Calu3 (cell line): ENCODE measurements at regions not wholly inside any gene's neighbourhood (a gene's known extent, or its start where the extent isn't known, plus 50 kb on each side); places are given as distances from the start of the nearest gene placed in this dataset.

ENCODE experiments used
- BruUV-seq: library from RNA; stranded (reverse); fragments of 400-500 nt; replicated peaks from 2 replicates; lab custom pipeline; 2021; lab: Mats Ljungman, UMichigan
- CTCF ChIA-PET: fragments of 300-600 bp; sonication (Branson Sonifier 250); formaldehyde crosslinking; loops from one replicate; lab custom pipeline; 2022; ENCODE audit warnings: antibody characterized with exemption; lab: Charles Lee
- DNase-seq: peaks from one replicate; pipeline ENCODE4 v3.0.0; 2022
- H3K27ac Mint-ChIP-seq: one replicate; pipeline ENCODE4 v1.8.0; 2022; ENCODE audit warnings: mixed read lengths; ENCODE audit not compliant: unreplicated experiment
- H3K27me3 Mint-ChIP-seq: one replicate; pipeline ENCODE4 v1.8.0; 2022; ENCODE audit warnings: mixed read lengths; ENCODE audit not compliant: unreplicated experiment
- H3K36me3 Mint-ChIP-seq: one replicate; pipeline ENCODE4 v1.8.0; 2022; ENCODE audit warnings: mild to moderate bottlenecking, moderate library complexity, mixed read lengths; ENCODE audit not compliant: insufficient read depth, unreplicated experiment
- H3K4me1 Mint-ChIP-seq: one replicate; pipeline ENCODE4 v1.8.0; 2022; ENCODE audit warnings: mild to moderate bottlenecking, low read depth, mixed read lengths; ENCODE audit not compliant: unreplicated experiment
- H3K4me3 Mint-ChIP-seq: one replicate; pipeline ENCODE4 v1.8.0; 2022; ENCODE audit warnings: mild to moderate bottlenecking, low read depth, moderate library complexity, mixed read lengths; ENCODE audit not compliant: unreplicated experiment
- H3K9me3 Mint-ChIP-seq: one replicate; pipeline ENCODE4 v1.8.0; 2022; ENCODE audit warnings: low read depth, mixed read lengths; ENCODE audit not compliant: unreplicated experiment
- intact Hi-C: fragments of 100-400 bp; cut with micrococcal nuclease; formaldehyde crosslinking; loops from one replicate; pipeline ENCODE4 v1.10.0; 2022; ENCODE audit not compliant: unreplicated experiment
- TF ChIP-seq, protein P1 (sequence below): fragments of 200-600 bp; IDR thresholded peaks from one replicate; pipeline ENCODE4 v1.8.0; 2022; ENCODE audit warnings: antibody characterized with exemption; ENCODE audit not compliant: unreplicated experiment

DNA sequence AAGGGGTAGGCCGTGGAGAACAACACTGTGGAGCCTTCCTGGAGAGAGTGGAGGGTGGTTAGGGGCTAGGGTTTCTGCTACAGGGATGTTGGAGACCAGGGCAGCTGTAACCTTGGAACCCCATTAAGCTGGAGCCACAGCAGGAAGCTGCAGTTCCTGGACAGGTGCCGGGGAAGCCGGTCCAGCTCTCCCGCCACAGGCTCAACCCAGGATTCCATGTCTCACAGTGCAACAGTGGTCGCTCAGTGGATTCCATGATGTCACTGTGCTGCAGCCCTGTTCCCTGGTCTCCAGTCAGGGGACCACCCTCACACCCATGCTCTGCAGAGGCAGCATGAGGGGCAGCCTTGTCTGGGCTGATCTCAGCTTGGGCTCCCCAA, 264.6 kb upstream of the CDYL start:
- no peak overlapping the region for H3K4me3 Mint-ChIP-seq
- H3K27ac Mint-ChIP-seq: no peak overlapping the region
- peaks cover 6% of the 10 kb centered on the region for H3K9me3 Mint-ChIP-seq
- CTCF ChIA-PET: interaction anchor here (0.6 kb wide), 1 partner anchor 894 kb away, joined by 3 read pairs; no protein-coding TSS in a partner anchor
- no peak for DNase-seq
- TF ChIP-seq, protein P1, sequence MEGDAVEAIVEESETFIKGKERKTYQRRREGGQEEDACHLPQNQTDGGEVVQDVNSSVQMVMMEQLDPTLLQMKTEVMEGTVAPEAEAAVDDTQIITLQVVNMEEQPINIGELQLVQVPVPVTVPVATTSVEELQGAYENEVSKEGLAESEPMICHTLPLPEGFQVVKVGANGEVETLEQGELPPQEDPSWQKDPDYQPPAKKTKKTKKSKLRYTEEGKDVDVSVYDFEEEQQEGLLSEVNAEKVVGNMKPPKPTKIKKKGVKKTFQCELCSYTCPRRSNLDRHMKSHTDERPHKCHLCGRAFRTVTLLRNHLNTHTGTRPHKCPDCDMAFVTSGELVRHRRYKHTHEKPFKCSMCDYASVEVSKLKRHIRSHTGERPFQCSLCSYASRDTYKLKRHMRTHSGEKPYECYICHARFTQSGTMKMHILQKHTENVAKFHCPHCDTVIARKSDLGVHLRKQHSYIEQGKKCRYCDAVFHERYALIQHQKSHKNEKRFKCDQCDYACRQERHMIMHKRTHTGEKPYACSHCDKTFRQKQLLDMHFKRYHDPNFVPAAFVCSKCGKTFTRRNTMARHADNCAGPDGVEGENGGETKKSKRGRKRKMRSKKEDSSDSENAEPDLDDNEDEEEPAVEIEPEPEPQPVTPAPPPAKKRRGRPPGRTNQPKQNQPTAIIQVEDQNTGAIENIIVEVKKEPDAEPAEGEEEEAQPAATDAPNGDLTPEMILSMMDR: no peak
- no peaks in the 10 kb centered on the region for H3K4me1 Mint-ChIP-seq
- H3K36me3 Mint-ChIP-seq: no peaks in the 10 kb centered on the region
- BruUV-seq: no TSS peak
- intact Hi-C loops: no loop called here
- peaks cover 23% of the 10 kb centered on the region for H3K27me3 Mint-ChIP-seq

DNA sequence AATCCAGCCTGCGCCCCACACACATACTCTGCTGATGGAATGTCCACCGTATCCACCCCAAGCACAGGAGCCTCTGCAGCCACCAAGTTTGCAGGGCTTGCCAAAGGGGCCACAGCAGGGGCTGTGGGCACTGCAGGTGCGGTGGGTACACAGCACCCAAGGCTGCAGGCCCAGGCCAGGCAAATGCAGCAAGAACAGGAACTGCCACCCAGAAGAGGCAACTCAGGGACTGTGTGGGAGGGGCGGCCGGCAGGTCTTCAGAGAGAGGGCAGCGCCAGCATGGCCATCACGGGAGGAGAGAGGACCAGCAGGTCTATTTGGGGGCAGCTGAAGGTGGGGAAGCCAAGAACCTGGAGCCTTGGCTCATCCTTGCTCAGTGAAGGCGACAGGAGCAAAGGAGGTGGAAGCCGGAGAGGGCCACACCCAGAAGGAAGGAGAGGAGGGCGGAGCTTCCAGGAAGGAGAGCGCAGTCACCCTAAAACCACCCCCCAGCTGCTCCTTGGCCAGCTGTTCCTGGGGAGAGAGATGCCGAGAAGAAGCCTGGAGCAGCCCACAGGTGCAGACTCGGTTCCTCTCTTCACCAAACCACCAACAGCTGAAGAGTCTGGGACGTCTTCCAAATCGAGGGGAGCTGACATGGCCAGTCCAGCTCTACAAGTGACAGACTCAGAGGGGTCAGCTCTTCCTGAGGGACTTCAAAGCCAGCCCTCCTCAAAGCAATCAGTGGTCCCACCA, 265.1 kb upstream of the CDYL start:
- CTCF ChIA-PET: interaction anchor here (0.6 kb wide), 2 partner anchors 602 to 894 kb away, joined by 3 to 9 read pairs; no protein-coding TSS in a partner anchor
- TF ChIP-seq, protein P1: no peak
- no peak for DNase-seq
- Mint-ChIP-seq H3K27ac (no peak overlapping the region), H3K36me3 (no peaks in the 10 kb centered on the region), H3K9me3 (peaks cover 6% of the 10 kb centered on the region), H3K27me3 (peaks cover 23% of the 10 kb centered on the region), H3K4me1 (no peaks in the 10 kb centered on the region), H3K4me3 (no peak overlapping the region)
- intact Hi-C loops: no loop called here
- no TSS peak for BruUV-seq

DNA sequence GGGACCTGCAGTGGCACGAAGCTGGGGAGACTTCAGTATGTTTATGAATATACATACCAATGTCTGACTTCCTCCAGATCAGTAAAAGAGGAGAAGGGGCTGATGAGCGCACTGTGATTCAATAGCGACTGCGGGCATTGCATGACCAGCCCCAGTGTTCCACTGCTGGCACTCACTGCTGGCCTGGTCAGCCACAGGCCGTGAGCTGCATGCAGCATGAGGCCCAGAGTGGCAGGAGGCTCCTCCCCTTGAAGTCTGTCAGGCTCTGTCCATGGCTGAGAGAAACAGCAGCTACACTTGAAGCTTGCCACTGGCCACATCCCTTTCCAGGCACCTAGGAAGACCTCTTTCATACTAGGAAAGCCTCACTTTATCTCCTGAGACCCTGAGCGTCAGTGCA, 265.9 kb upstream of the CDYL start:
- CTCF ChIA-PET: interaction anchor here (0.6 kb wide), 1 partner anchor 603 kb away, joined by 9 read pairs; no protein-coding TSS in a partner anchor
- DNase-seq: no peak
- intact Hi-C loops: no loop called here
- H3K27me3 Mint-ChIP-seq: peaks cover 24% of the 10 kb centered on the region
- no peak overlapping the region for H3K4me3 Mint-ChIP-seq
- H3K4me1 Mint-ChIP-seq: no peaks in the 10 kb centered on the region
- TF ChIP-seq, protein P1: no peak
- no TSS peak for BruUV-seq
- no peak overlapping the region for H3K27ac Mint-ChIP-seq
- H3K9me3 Mint-ChIP-seq: peaks cover 6% of the 10 kb centered on the region
- H3K36me3 Mint-ChIP-seq: no peaks in the 10 kb centered on the region

DNA sequence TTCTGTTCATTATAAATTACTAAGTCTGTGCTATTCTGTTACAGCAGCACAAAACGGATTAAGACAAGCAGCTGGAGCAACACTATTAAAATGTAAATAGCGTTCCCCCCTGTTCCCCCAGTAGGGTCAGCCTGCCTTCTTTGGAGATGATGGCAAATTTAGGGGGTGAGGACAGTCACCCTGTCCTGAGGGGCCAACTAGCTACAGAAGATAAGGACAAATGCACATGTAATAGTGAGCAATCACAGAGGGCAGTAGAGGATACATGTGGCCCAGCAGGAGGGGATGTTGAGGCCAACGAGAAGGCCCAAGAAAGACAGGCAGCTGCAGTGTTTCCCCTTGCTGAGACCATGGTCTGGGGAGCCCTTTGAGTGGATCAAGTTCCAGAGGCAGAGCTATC, 266.7 kb upstream of the CDYL start:
- DNase-seq: no peak
- CTCF ChIA-PET: no interaction called here
- H3K27me3 Mint-ChIP-seq: peaks cover 32% of the 10 kb centered on the region
- H3K36me3 Mint-ChIP-seq: no peaks in the 10 kb centered on the region
- intact Hi-C loops: no loop called here
- peaks cover 6% of the 10 kb centered on the region for H3K9me3 Mint-ChIP-seq
- no peak overlapping the region for H3K27ac Mint-ChIP-seq
- TF ChIP-seq, protein P1: no peak
- no peak overlapping the region for H3K4me3 Mint-ChIP-seq
- H3K4me1 Mint-ChIP-seq: no peaks in the 10 kb centered on the region
- BruUV-seq: no TSS peak
